HepG2 (cell line): ENCODE measurements at regions not wholly inside any gene's neighbourhood (a gene's known extent, or its start where the extent isn't known, plus 50 kb on each side); places are given as distances from the start of the nearest gene placed in this dataset.
A peak's percentile ranks its signal among the peaks of the same experiment; 100 is the strongest.

Experiments used
- ADNP ChIP-seq: sonication (generic); formaldehyde crosslinking; IDR thresholded peaks from 2 replicates; pipeline ENCODE4 v1.4.0; 2020; ENCODE audit warnings: missing genetic modification reagents
- CTCF ChIP-seq: sonication (generic); formaldehyde crosslinking; IDR thresholded peaks from 2 replicates; pipeline ENCODE4 v1.5.0; 2020; ENCODE audit warnings: mild to moderate bottlenecking, missing genetic modification reagents, moderate library complexity
- FUBP1 ChIP-seq: sonication (generic); formaldehyde crosslinking; IDR thresholded peaks from 2 replicates; pipeline ENCODE4 v1.5.1; 2020; ENCODE audit warnings: missing genetic modification reagents, mild to moderate bottlenecking, borderline replicate concordance
- GATAD2A ChIP-seq: IDR thresholded peaks from 2 replicates; pipeline ENCODE4 v1.6.1; 2016
- GTF3A ChIP-seq: sonication (generic); formaldehyde crosslinking; conservative IDR thresholded peaks from 2 replicates; pipeline ENCODE4 v1.4.0; 2020; ENCODE audit warnings: mild to moderate bottlenecking, missing genetic modification reagents
- NFE2L2 ChIP-seq: fragments of 150-350 bp; IDR thresholded peaks from 2 replicates; pipeline ENCODE4 v1.6.1; 2014; ENCODE audit warnings: low read length
- NR2F6 ChIP-seq, 2 experiments: IDR thresholded peaks; 2 replicates each; pipeline ENCODE4 v1.6.1; 2016; ENCODE audit warnings: antibody characterized with exemption in 1 of 2, mild to moderate bottlenecking in 1 of 2
- PPARG ChIP-seq: conservative IDR thresholded peaks from 2 replicates; pipeline ENCODE4 v1.6.1; 2016; ENCODE audit warnings: missing biosample characterization, missing genetic modification reagents
- RBM39 ChIP-seq: fragments of 200-400 bp; formaldehyde crosslinking; IDR thresholded peaks from one replicate; pipeline ENCODE4 v1.6.1; 2018; ENCODE audit warnings: antibody characterized with exemption, mild to moderate bottlenecking, low read depth, low read length; ENCODE audit not compliant: poor library complexity, severe bottlenecking
- RXRA ChIP-seq: sonication (generic); formaldehyde crosslinking; IDR thresholded peaks from 2 replicates; pipeline ENCODE4 v1.5.1; 2020; ENCODE audit warnings: missing genetic modification reagents
- STAG1 ChIP-seq: sonication (generic); formaldehyde crosslinking; IDR thresholded peaks from 2 replicates; pipeline ENCODE4 v1.4.0; 2020; ENCODE audit warnings: missing genetic modification reagents
- ZBTB33 ChIP-seq: sonication (generic); formaldehyde crosslinking; IDR thresholded peaks from 2 replicates; pipeline ENCODE4 v1.4.0; 2020; ENCODE audit warnings: missing genetic modification reagents
- ZNF10 ChIP-seq: sonication (generic); formaldehyde crosslinking; IDR thresholded peaks from 2 replicates; pipeline ENCODE4 v1.4.0; 2020; ENCODE audit warnings: mild to moderate bottlenecking, low read depth, missing genetic modification reagents, borderline replicate concordance
- ZNF160 ChIP-seq: sonication (generic); formaldehyde crosslinking; IDR thresholded peaks from 2 replicates; pipeline ENCODE4 v1.8.0; 2022; ENCODE audit warnings: mild to moderate bottlenecking, inconsistent platforms, missing genetic modification reagents
- ZNF510 ChIP-seq: sonication (generic); formaldehyde crosslinking; IDR thresholded peaks from 2 replicates; pipeline ENCODE4 v1.4.0; 2020; ENCODE audit warnings: low read depth, mild to moderate bottlenecking, missing genetic modification reagents
- ZNF614 ChIP-seq: IDR thresholded peaks from 2 replicates; pipeline ENCODE4 v1.6.1; 2018; ENCODE audit warnings: missing biosample characterization, missing genetic modification reagents, inconsistent platforms, borderline replicate concordance
- ZNF781 ChIP-seq: sonication (generic); formaldehyde crosslinking; IDR thresholded peaks from 2 replicates; pipeline ENCODE4 v1.5.1; 2020; ENCODE audit warnings: borderline replicate concordance, mild to moderate bottlenecking, missing genetic modification reagents; ENCODE audit errors: not compliant biosample characterization

GRCh38 chr4:106809076-106809475 is 227.0 kb downstream of the DKK2 start (continued):
- TF ChIP-seq GTF3A (CRISPR knock-in tag), result no peak
- TF ChIP-seq PPARG (CRISPR knock-in tag), result no peak
- TF ChIP-seq GATAD2A (CRISPR knock-in tag), result no peak
- no peak for TF ChIP-seq ADNP
- no peak for TF ChIP-seq RXRA (CRISPR knock-in tag)
- no peak for TF ChIP-seq NFE2L2
- no peak for TF ChIP-seq NR2F6 (IDR thresholded peaks at IDR 0.05)
- TF ChIP-seq NR2F6 (CRISPR knock-in tag; IDR thresholded peaks at IDR 0.05), result no peak
- no peak for TF ChIP-seq ZNF510 (CRISPR knock-in tag)
- TF ChIP-seq ZNF781 (CRISPR knock-in tag), result no peak
- no peak for TF ChIP-seq RBM39
- TF ChIP-seq ZBTB33 (CRISPR knock-in tag), result no peak
- no peak for TF ChIP-seq ZNF160 (CRISPR knock-in tag)
- no peak for TF ChIP-seq ZNF10 (CRISPR knock-in tag)
- TF ChIP-seq STAG1 (CRISPR knock-in tag), result peak; percentile 81
- peak; percentile 76; the same call in 1 of the 2 replicates for TF ChIP-seq ZNF614 (CRISPR knock-in tag)
- no peak for TF ChIP-seq FUBP1 (CRISPR knock-in tag)
- TF ChIP-seq CTCF (CRISPR knock-in tag), result peak; percentile 69
- TF ChIP-seq, all 625 proteins: peak for 4
